GDM1 (cell line): ENCODE measurements at regions not wholly inside any gene's neighbourhood (a gene's known extent, or its start where the extent isn't known, plus 50 kb on each side); places are given as distances from the start of the nearest gene placed in this dataset.

ENCODE experiments used
- DNase-seq: peaks from one replicate; lab custom pipeline; 2025; lab: John Stamatoyannopoulos, UW

DNA sequence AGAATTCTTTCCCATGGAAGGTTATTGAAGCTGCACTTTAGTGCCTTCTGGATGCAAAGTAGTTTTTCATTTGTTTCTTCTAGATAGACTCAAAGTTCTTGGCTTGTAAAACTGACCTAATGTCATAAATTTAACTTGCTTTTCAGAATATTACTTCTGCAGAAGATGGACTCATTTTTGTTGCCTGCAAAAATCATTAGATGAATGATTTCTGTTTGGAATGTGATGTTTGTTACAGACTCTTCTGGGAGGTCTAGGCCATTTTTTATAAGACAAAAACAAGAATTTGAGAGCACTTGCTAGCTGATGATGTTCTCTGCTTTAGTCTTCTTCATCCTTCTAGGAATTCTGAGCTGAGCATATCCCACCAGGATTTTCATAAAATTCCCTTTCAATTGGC lies 308.6 kb upstream of the GIMD1 start:
- DNase-seq = no peak

DNA sequence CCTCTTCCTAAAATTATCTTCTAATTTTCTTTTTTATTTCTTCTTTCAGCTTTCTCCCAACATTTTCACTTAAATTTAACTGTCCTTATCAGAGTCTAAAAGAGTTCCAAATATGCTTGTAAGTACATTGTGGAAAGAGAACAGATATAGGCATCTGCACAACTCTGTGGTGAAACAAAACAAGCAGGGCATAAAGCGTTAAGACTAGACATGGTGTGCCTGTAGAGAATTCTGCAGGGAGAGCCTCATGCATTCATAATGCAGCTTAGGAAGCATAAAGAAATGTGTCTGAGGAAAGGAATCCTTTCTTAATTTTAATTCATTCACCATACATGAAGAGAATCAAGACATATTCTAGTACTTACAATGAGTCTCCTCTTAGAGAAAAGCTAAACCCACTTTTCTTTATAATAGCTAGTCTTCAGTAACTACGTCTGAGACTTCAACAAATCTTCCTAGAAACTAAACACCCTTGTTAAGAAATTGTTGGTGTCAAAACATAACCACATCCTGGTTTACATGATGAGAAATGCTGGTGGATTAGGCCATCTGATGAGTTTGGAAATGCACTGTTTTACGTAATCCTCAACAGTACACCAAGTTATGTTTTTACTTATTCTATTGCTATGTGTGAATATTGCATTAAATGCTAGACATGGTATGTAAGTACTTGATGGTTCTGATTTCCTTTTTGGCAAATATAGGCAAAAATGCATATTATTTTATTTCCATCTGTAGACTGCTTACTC lies 307.8 kb upstream of the GIMD1 start:
- no peak for DNase-seq

DNA sequence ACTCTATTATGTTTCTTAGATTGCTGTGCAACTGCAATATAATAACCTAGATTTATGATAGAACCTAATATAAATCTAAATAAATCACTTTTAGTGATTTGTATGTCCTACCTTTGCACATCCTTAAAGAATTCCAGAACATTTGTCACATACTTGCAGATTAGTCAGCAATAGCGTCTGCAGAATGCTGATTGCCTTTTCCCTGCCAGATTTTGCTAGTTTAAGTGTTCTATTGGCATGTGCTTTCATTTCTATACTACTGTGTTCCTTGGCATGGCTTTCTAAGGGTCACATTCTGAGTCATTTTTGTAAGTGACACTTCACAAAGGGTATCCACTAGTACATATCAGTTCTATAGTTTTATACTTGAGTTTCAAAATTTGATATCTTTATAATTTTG lies 303.1 kb upstream of the GIMD1 start:
- DNase-seq = no peak

DNA sequence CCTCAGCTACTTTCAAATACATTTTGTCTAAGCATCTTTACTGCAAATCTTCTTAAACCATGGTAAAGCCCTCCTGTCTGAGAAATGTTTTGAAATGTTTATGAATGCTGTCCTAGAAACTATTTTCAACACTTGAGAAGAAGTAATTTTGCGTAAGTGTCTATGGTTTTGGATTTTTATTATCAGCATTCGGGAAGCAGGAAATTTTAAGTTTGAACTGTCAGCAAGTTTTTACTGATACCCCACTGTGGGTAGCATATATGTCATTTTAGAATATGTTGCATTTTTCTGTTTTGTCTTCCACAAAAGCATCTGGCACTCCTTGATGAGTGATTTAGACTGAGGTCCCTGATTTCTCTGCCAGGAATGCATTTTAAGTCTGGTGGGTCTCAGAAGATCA lies 302.4 kb upstream of the GIMD1 start:
- DNase-seq = no peak

DNA sequence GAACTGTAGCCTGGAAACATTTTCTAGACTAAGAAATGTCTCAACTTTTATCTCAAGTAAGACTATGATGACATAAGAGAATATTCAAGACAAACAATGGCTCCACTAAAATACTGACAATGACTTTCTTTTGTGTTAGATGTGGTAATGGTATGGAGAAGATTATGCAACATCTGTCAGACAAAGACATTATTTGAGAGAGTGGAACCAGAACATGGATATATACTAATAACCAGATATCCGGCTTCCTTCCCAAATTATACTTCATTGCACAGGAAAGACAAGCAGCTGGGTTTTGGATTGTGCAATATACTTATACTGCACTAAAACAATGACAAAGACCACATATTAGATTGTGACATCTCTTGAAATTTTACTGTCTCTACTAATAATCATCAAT lies 290.8 kb upstream of the GIMD1 start:
- no peak for DNase-seq

DNA sequence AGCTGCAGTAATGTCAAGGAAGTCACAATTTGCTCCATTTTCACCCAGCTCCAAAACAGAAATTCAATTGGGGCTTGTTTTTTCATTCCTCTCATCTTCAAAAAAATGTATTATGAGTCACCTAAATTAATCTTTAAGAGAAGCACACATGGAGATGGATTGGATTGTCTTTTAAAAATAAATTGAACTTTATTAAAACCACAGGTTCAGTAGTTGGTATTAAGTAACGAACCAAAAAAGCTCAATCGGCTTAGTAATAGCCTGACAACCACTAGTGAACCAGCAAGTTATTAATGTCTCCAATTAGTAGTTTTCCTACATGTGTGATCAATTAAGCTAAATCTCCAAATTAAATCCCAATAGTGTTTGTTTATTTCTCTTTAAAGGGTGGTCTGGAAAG lies 283.5 kb upstream of the GIMD1 start:
- no peak for DNase-seq

DNA sequence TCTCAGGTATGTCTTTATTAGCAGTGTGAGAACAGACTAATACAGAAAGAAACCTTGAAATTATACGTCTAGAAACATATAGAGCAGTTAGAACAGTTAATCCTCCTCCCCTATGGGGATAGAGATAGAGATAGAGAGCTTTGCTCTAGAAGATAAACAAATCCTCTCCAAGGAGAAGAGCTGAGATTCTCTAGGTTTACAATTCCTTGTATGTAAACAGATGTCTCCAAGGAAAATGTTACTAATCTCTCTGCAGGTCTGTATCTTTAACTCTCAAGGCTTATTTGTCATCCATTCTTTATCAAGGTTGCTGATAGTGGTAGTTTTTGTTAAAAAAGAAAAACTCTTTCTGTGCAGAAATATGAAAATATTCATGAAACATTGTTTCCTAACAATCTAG lies 282.1 kb upstream of the GIMD1 start:
- no peak for DNase-seq

DNA sequence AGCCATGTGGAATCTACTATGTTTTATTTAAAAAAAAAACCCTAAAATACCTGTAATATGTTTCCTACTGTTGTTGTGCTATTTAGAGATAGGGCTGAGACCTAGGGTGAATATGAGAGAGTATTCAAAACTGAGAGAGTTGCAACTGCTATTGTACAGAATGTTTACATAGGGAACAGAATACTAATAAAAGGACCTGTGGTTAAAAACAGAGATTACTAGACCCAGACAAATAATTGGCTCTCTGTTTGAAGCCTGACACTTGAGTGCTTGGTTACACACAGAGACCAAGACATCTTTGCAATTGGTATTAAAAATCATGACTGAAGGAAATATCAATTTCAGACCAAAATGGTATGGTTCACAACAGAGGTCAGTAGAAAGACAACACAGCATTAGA lies 278.9 kb upstream of the GIMD1 start:
- no peak for DNase-seq

DNA sequence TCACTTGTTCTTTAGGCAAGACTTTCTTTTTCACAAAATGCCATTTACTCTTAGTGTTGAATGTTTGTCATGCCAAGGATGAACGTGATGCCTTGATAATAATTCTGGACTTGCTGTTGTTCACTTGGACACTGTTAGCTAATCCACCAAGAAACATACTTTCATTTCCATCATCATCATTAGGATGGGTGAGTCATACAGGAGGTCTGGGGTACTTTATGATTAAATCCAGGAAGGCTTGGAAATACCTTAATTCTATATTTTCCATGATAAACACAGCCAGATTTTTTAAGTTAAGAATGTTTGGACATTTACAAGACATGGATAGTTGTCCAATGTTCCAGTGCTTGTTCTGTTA lies 260.7 kb upstream of the GIMD1 start:
- no peak for DNase-seq

DNA sequence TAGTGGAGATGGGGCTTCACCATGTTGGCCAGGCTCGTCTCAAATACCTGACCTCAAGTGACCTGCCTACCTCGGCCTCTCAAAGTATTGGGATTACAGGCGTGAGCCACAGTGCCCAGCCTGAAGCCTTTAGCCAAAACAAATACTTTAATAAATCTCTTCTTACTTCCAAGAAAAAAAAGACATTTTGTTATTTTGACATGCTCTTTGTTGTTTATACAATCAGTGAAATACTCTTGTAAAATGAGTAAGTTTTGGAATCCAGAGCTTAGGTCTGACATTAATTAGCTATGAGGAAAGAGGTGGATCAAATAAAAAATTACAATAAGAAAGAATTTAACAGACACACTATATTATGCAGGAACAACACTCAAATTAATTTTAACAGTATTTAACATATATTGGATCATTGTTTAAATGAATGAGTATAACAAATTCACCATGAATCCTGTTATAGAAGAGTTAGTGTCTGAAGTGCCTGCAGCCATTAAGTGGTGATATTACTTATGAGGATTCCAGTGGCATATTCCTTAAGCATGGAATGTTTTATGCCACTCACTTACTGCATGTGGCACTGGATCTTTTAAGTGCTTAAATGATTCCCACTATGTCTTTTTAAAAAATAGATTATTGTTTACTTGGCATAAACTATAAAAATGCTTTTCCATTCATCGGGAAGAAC lies 260.1 kb upstream of the GIMD1 start:
- no peak for DNase-seq

DNA sequence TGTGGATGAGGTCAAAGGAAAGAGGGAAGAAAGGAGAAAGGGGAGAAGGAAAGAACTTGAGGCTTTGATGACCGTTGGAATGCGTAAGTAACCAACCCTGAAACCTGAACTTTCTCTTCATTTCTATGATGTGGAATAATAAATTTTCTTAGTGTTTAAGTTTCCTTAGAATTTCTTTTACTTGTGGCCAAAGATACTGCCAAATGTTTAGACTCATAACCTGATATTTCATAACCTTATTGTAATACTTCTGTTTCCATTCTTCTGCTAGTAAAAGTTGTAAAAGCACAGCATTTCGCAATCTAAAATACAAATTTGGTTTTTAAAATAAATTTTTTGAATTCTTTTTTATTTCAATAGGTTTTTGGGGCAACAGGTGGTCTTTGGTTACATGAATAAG lies 258.5 kb upstream of the GIMD1 start:
- DNase-seq = no peak

DNA sequence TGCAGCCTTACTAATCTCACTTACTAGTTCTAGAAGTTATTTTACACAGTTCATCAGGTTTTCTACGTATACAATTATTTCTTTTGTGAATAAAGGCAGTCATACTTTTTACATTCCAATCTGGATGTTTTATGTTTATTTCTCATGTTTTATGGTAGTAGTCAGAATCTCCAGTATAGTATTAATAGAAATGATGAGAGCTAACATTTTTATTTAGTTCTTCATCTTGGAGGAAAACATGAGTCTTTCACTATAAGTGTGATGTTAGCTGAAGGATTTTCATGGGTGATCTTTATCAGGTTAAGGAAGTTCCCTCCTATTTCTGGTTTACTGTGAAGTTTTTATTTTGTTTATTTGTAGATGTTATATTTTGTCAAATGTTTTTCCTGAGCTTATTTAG lies 256.1 kb upstream of the GIMD1 start:
- DNase-seq = no peak

DNA sequence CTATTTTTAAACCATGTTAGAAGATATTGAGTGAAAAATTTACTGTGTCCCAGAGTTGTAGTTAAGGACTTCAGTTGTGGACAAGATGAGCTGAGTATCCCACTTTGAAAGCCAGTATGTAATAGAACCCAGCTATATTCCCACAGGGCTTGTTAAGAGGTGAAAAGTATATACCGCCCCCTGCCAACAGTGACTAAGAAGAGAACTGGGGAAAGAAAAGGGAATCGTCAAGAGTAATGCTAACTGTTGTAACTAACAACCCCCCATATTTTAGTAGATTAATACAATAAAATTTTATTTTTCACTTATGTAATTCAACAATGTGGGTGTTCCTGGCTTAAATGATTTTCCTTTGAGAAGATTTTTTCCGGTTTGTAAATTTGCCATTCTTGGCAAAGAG lies 250.4 kb upstream of the GIMD1 start:
- no peak for DNase-seq

DNA sequence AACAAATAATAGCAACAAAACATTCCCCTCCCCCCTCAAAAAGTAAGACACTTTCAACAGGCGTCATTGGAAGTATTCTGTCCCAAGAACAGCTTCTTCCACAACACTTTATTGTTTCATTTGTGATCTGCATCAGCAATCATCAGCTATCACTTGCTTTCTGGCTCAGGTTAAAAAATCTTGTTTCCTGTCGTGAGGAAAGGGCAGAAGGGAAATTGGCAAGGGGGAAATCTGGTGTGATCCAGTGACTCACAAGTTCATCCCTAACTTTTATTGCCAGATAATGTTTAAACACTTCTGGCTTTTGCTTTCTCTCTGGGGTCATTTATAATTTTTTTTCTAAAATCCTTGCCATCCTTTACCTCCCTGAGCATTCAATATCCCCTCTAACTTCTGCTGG lies 247.4 kb upstream of the GIMD1 start:
- no peak for DNase-seq

DNA sequence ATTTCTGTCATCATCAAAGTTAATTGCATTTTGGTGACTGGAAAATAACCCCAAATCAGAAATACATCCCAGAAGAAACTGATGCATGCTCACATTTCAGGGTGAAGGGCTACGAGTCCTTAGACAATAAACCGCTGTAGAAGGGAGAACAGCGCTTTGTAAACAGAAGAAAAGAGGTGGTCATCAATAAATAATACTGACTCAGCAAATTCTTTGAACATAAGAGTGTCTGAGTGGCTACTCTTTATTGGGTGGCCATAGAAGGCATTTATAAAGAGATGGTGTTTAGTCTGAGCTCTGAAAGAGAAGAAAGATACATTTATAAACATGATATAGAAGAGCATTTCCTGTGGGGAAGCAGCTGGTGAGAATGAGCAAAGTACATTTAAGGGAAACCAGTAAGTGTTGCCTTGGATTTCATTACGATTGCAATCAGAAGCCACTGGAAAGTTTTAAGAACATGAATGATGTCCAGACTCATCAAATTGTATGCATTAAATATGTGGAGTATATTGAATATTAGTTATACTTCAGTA lies 246.9 kb upstream of the GIMD1 start:
- no peak for DNase-seq

DNA sequence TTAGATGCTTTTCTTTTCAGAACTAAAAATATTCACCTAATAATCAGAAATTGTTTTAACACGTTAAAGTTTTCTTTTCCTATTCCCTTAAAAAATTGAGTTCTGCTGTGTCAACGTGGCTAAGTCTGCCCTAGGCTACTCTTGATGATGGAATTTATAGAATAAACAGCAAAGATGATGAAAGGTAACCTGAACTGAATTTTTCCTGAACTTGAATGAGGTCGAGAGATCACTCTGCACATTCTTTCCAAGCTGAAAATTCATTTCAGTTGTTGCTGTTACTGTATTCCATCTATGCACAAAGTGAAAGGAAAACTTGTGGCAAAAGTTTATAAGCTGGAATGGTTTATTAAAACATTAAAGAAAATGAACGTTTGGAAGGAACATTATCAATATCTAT lies 245.9 kb upstream of the GIMD1 start:
- DNase-seq = no peak

DNA sequence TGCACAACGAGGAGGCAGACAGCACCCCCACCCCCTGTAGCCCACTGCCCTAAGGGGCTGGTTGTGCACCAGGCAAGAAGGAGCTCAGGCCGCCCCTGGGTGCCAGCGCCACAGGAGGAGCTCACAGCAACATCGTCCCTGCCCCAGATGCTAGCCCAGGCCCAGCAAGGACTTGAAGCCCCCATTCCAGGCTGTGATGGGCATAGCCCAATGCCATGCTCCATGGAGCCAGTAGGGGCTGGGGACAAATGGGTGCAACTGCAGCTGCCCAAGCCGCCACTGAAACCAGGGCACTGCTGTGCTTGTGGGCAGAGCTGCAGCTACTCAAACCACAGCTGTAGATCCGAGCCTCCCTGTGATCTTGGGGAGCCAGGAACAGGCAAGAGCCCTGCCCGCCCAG lies 241.3 kb upstream of the GIMD1 start:
- no peak for DNase-seq

DNA sequence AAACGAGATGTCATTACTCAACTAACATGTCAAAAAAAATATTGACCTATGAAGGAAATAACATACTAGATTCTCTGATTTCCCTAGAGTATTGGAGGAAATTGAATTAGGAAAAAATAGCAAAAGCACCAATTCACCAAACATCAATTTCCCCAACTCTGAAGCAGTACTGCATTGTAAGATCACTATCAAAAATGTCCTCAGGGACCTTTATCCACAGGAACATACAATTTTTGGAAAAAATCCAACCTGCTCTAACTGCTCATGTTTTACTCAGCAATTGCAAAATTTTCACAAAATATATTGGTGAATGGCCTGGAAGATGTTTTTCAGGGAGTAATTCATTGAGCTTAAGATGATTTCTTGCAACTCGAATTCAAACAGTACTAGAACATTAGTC lies 239.0 kb upstream of the GIMD1 start:
- no peak for DNase-seq

DNA sequence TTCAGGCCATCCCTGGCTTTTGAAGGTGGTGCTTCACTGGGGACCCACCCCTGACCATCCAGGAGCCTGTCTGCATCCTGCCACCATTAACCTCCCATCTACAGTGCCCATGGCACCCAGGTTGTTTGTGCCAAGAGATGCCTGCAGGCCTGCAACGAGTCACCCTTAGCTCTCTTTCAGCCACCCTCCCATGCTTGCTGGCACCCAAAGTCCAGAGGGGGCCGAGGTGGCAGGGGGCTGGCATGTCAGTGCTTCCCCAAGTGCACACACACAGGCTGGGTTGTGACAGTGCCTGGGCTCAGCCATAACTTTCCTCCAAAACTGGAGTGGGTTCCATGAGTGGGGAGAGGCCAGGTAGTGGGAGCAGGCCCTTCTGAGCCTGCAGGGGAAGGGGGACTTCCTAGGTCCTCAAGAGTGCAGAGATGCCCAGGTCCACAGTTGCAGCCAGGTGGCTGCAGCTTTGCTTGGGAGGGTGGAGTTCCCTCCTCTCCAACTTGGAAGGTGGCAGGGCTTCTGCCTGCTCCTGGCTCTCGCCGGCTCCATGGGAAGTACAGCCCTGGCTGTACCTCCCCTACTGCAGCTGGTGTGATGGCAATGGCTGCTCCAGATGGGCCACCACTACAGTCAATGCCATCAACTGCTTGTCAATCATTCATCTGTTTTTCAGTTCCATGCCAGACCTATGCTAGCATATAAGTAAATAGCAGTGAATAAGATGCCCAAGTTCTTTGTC lies 235.9 kb upstream of the GIMD1 start:
- no peak for DNase-seq

DNA sequence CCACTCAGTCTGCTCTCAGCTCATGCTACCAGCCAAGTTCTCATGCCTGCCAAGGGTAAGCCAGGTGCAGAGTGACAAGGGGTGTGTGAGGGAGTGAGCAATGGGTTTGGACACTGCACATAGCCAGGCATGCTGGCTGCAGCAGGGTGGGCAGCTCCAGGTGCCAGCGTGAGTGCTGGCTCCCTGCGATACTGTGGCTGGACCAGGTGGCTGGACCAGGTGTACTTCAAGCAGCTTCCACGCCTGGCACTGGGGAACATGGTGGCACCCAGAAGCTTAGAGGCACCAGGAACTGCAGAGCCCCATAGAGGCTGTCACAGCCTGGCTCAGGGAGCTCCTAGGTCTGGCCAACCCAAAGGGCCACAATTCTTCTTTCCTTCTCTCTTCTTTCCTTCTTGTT lies 234.9 kb upstream of the GIMD1 start:
- DNase-seq = no peak

DNA sequence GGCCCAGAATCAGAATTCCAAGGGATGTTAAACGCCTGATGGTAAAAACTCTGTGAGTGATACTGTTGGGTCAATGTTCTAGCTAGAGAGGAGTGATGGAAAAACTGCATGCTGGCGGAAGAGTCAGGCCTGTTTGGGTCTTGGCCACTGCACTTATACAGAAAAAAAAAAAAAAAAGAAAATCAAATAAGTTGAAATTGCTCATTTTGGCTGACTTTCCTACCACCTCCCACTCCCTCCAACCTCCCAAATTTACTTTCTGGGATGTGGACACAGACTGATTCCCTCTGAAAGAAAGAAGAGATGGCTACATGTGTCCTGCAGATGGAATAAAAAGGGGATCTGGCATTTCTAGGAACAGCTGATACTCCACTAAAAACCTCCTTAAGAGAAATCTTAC lies 234.1 kb upstream of the GIMD1 start:
- DNase-seq = no peak

DNA sequence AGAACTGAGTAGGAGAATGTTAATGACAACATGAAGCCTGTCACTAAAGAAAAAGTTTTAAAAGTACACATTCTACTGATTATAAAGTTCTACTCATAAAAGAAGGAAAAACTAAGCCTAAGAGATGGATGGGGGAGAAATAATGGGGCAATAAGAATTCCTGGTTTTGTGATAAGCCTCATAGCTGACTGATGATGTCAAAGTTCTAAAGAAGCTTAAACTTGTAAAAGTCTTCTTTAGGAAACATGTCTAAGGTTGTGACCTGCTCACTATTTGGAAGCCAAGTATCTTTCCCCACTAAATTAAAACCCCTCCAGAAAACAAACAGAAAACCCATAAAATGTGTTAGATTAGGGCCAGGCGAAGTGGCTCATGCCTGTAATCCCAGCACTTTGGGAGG lies 232.9 kb upstream of the GIMD1 start:
- no peak for DNase-seq

DNA sequence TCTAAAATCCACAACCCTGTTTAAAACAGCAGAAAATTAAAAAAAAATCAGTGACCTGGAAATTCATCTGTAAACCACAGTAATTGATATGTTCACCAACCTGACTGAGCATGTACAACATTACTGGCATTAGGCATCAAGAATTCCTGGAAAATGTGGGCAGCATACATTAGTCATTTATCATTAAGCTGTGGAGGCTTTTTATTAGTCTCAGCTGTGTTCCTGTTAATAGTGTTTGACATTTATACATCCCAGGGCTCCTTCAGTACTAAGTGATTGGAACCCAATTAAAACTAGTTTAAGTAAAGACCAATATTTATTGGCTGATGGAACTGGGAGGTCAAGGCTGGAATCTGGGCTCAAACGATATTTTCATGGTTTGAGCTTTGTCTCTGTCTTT lies 227.3 kb upstream of the GIMD1 start:
- no peak for DNase-seq
